A549 (cell line): ENCODE measurements at regions not wholly inside any gene's neighbourhood (a gene's known extent, or its start where the extent isn't known, plus 50 kb on each side); places are given as distances from the start of the nearest gene placed in this dataset.
"Not testable (repeated sequence)": the region's sequence is repeated elsewhere in the genome, so short reads cannot be mapped to it uniquely, and the experiment has no call there.

Source experiments
- ATAC-seq, 2 experiments: fragments of 200-7000 bp in 1 of 2; fragments of >200 bp in 1 of 2; cut with Nextera tagmentation in 1 of 2; cut with Tn5 transposase in 1 of 2; 3 replicates each; pipeline versions ENCODE4 v1.8.0 to v1.9.1; 2018 to 2020; ENCODE audit warnings: mild to moderate bottlenecking in 1 of 2, moderate library complexity in 1 of 2
- CTCF ChIA-PET: fragments of 300-600 bp; sonication (Branson Sonifier 250); formaldehyde crosslinking; extraction: SDS; loops from one replicate; lab custom pipeline; 2021; ENCODE audit warnings: antibody characterized with exemption, inconsistent platforms; lab: Yijun Ruan, JAX
- POLR2A ChIA-PET: fragments of 350-600 bp; formaldehyde crosslinking; extraction: SDS; loops from one replicate; lab custom pipeline; 2021; ENCODE audit warnings: antibody characterized with exemption, inconsistent platforms; lab: Yijun Ruan, JAX
- DNase-seq, 2 experiments: peaks; one replicate each; pipeline versions ENCODE4 v3.0.0 to v3.0.0-alpha.2; 2011 to 2016; ENCODE audit warnings: low read depth in 1 of 2, low spot score in 1 of 2
- FAIRE-seq: peaks from 2 replicates; lab custom pipeline; 2011; peaks lifted over from hg19 to GRCh38; lab: Jason Lieb, UNC
- H3K27ac ChIP-seq, 2 experiments: fragments of >200 bp; sonication (Bioruptor Twin); formaldehyde crosslinking; 3 replicates each; pipeline ENCODE4 v1.5.1; 2016 to 2017
- H3K4me1 ChIP-seq: fragments of >200 bp; sonication (Bioruptor Twin); formaldehyde crosslinking; 3 replicates; pipeline ENCODE4 v1.6.1; 2016
- H3K4me2 ChIP-seq: fragments of >200 bp; sonication (Bioruptor Twin); formaldehyde crosslinking; 3 replicates; pipeline ENCODE4 v1.6.1; 2016
- H3K4me3 ChIP-seq: fragments of >200 bp; sonication (Bioruptor Twin); formaldehyde crosslinking; 3 replicates; pipeline ENCODE4 v1.5.1; 2016
- H3K9me3 ChIP-seq: fragments of >200 bp; sonication (Bioruptor Twin); formaldehyde crosslinking; 3 replicates; pipeline ENCODE4 v1.6.1; 2016
- BHLHE40 ChIP-seq: IDR thresholded peaks from 2 replicates; pipeline ENCODE4 v1.6.1; 2012; ENCODE audit warnings: low read depth, low read length, inconsistent platforms
- CBX2 ChIP-seq: fragments of 200-600 bp; sonication (generic); IDR thresholded peaks from 2 replicates; pipeline ENCODE4 v1.6.1; 2016; ENCODE audit warnings: low read depth, mild to moderate bottlenecking, borderline replicate concordance
- CEBPB ChIP-seq, 2 experiments: fragments of >200 bp in 1 of 2; sonication (Bioruptor Twin) in 1 of 2; formaldehyde crosslinking in 1 of 2; IDR thresholded peaks; 2 replicates each; pipeline ENCODE4 v1.6.1; 2012 to 2016
- CHD2 ChIP-seq: fragments of 150-350 bp; IDR thresholded peaks from 2 replicates; pipeline ENCODE4 v1.6.1; 2014; ENCODE audit warnings: low read length; ENCODE audit not compliant: partially characterized antibody
- FOSL2 ChIP-seq, 2 experiments: fragments of 450-650 bp in 1 of 2; fragments of >200 bp in 1 of 2; sonication (Bioruptor Twin) in 1 of 2; formaldehyde crosslinking; IDR thresholded peaks; 2 replicates each; pipeline versions ENCODE4 v1.5.0 to v1.6.1; 2016 to 2020; ENCODE audit warnings: mild to moderate bottlenecking in 1 of 2, moderate library complexity in 1 of 2
- HDAC2 ChIP-seq: fragments of 200-600 bp; sonication (generic); IDR thresholded peaks from 2 replicates; pipeline ENCODE4 v1.6.1; 2016
- KDM1A ChIP-seq: fragments of 200-600 bp; sonication (generic); IDR thresholded peaks from 2 replicates; pipeline ENCODE4 v1.6.1; 2016; ENCODE audit warnings: low read depth, mild to moderate bottlenecking
- MAZ ChIP-seq: fragments of 150-350 bp; IDR thresholded peaks from 2 replicates; pipeline ENCODE4 v1.6.1; 2014; ENCODE audit warnings: antibody characterized with exemption, low read depth, low read length, borderline replicate concordance
- NFE2L2 ChIP-seq: fragments of 150-350 bp; conservative IDR thresholded peaks from 2 replicates; pipeline ENCODE4 v1.6.1; 2014; ENCODE audit warnings: low read length
- NPAS2 ChIP-seq: fragments of 250-450 bp; sonication (Bioruptor Pico); IDR thresholded peaks from 2 replicates; pipeline ENCODE4 v1.8.0; 2022; ENCODE audit warnings: mild to moderate bottlenecking, moderate library complexity, borderline replicate concordance
- POLR2AphosphoS2 ChIP-seq: conservative IDR thresholded peaks from 2 replicates; pipeline ENCODE4 v1.6.1; 2012; ENCODE audit warnings: low read length, improper control_type of control experiment, inconsistent platforms
- RAD21 ChIP-seq, 2 experiments: fragments of >200 bp in 1 of 2; sonication (Bioruptor Twin) in 1 of 2; formaldehyde crosslinking in 1 of 2; IDR thresholded peaks in 1 of 2; conservative IDR thresholded peaks in 1 of 2; 2 replicates in 1 of 2; 3 replicates in 1 of 2; pipeline ENCODE4 v1.6.1; 2012 to 2018; ENCODE audit warnings: inconsistent platforms in 1 of 2
- SMC3 ChIP-seq: fragments of >200 bp; sonication (Bioruptor Twin); formaldehyde crosslinking; IDR thresholded peaks from 3 replicates; pipeline ENCODE4 v1.6.1; 2018; ENCODE audit warnings: inconsistent platforms
- SREBF2 ChIP-seq: fragments of 450-650 bp; IDR thresholded peaks from 2 replicates; pipeline ENCODE4 v1.6.1; 2014; ENCODE audit warnings: mild to moderate bottlenecking, moderate library complexity
- ZFP36 ChIP-seq: fragments of 450-650 bp; IDR thresholded peaks from 2 replicates; pipeline ENCODE4 v1.6.1; 2014; ENCODE audit warnings: borderline replicate concordance; ENCODE audit not compliant: partially characterized antibody
- ZSCAN20 ChIP-seq: fragments of 250-450 bp; sonication (Bioruptor Pico); IDR thresholded peaks from 2 replicates; pipeline ENCODE4 v1.8.0; 2022; ENCODE audit warnings: mild to moderate bottlenecking, moderate library complexity
- WGBS: methylation state at CpG from one replicate; pipeline ENCODE4 v1.1.6; 2017; ENCODE audit errors: missing lambda C conversion rate; 5-methylcytosine and 5-hydroxymethylcytosine counted together
- TF ChIP-seq, protein P1 (sequence below): IDR thresholded peaks from 2 replicates; pipeline ENCODE4 v1.6.1; 2012
- TF ChIP-seq, protein P2 (sequence below): fragments of 450-650 bp; IDR thresholded peaks from 2 replicates; pipeline ENCODE4 v1.6.1; 2014; ENCODE audit warnings: antibody characterized with exemption

GRCh38 chr4:72641611-72642010 lies 72.6 kb upstream of the ADAMTS3 start:
- no peak overlapping the region for H3K4me3 ChIP-seq
- no peak overlapping the region for H3K4me2 ChIP-seq
- no peaks in the 10 kb centered on the region for H3K4me1 ChIP-seq
- no peaks in the 10 kb centered on the region for H3K9me3 ChIP-seq
- POLR2A ChIA-PET: no interaction called here
- 22% methylated on average over 2 of the region's 2 CpGs for whole genome bisulfite sequencing
- H3K27ac ChIP-seq: no peak overlapping the region
- TF ChIP-seq MAZ: no peak
- TF ChIP-seq CBX2: no peak
- no peak for TF ChIP-seq NPAS2 (CRISPR knock-in tag)
- no peak for TF ChIP-seq BHLHE40
- TF ChIP-seq CEBPB (IDR thresholded peaks at IDR 0.05): no peak
- TF ChIP-seq KDM1A: no peak
- no peak for TF ChIP-seq RAD21 (conservative IDR thresholded peaks at IDR 0.05 in 1 of 2, IDR thresholded peaks at IDR 0.05 in 1 of 2)
- no peak for TF ChIP-seq ZSCAN20
- no peak for TF ChIP-seq ZFP36
- TF ChIP-seq SMC3: no peak
- TF ChIP-seq NFE2L2: no peak
- no peak for TF ChIP-seq FOSL2 (IDR thresholded peaks at IDR 0.05)
- TF ChIP-seq FOSL2 (CRISPR knock-in tag; IDR thresholded peaks at IDR 0.05): no peak
- TF ChIP-seq HDAC2: no peak
- TF ChIP-seq, protein P1, sequence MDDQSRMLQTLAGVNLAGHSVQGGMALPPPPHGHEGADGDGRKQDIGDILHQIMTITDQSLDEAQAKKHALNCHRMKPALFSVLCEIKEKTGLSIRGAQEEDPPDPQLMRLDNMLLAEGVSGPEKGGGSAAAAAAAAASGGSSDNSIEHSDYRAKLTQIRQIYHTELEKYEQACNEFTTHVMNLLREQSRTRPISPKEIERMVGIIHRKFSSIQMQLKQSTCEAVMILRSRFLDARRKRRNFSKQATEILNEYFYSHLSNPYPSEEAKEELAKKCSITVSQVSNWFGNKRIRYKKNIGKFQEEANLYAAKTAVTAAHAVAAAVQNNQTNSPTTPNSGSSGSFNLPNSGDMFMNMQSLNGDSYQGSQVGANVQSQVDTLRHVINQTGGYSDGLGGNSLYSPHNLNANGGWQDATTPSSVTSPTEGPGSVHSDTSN: no peak
- TF ChIP-seq, protein P2, sequence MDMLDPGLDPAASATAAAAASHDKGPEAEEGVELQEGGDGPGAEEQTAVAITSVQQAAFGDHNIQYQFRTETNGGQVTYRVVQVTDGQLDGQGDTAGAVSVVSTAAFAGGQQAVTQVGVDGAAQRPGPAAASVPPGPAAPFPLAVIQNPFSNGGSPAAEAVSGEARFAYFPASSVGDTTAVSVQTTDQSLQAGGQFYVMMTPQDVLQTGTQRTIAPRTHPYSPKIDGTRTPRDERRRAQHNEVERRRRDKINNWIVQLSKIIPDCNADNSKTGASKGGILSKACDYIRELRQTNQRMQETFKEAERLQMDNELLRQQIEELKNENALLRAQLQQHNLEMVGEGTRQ: no peak
- no peak for TF ChIP-seq SREBF2
- TF ChIP-seq CHD2: no peak
- no peak for TF ChIP-seq POLR2AphosphoS2
- DNase-seq (no peak), ATAC-seq (no peak), FAIRE-seq (no peak)
- CTCF ChIA-PET: no interaction called here

DNA sequence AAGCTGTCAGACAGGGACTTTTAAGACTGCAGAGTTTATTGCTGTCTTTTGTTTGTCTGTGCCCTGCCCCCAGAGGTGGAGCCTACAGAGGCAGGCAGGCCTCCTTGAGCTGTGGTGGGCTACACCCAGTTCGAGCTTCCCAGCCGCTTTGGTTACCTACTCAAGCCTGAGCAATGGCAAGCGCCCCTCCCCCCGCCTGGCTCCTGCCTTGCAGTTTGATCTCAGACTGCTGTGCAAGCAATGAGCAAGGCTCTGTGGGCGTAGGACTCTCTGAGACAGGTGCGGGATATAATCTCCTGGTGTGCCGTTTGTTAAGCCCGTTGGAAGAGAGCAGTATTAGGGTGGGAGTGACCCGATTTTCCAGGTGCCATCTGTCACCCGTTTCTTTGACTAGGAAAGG lies 67.8 kb upstream of the ADAMTS3 start:
- H3K4me3 ChIP-seq, H3K4me1 ChIP-seq, CTCF ChIA-PET, DNase-seq, POLR2A ChIA-PET, H3K27ac ChIP-seq, H3K9me3 ChIP-seq, ATAC-seq, H3K4me2 ChIP-seq, FAIRE-seq: not testable (repeated sequence)
- WGBS: 11% methylated on average over 5 of the region's 10 CpGs

DNA sequence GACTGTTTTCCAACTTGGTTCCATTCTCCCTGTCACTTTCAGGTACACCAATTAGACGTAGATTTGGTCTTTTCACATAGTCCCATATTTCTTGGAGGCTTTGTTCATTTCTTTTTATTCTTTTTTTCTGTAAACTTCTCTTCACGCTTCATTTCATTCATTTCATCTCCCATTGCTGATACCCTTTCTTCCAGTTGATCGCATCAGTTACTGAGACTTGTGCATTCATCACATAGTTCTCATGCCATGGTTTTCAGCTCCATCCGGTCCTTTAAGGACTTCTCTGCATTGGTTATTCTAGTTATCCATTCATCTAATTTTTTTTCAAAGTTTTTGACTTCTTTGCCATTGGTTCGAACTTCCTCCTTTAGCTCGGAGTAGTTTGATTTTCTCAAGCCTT lies 66.9 kb upstream of the ADAMTS3 start:
- H3K4me3 ChIP-seq, DNase-seq, CTCF ChIA-PET, H3K27ac ChIP-seq, FAIRE-seq, H3K9me3 ChIP-seq, H3K4me2 ChIP-seq, ATAC-seq, POLR2A ChIA-PET, H3K4me1 ChIP-seq: not testable (repeated sequence)
- 48% methylated on average over 6 of the region's 6 CpGs for WGBS

DNA sequence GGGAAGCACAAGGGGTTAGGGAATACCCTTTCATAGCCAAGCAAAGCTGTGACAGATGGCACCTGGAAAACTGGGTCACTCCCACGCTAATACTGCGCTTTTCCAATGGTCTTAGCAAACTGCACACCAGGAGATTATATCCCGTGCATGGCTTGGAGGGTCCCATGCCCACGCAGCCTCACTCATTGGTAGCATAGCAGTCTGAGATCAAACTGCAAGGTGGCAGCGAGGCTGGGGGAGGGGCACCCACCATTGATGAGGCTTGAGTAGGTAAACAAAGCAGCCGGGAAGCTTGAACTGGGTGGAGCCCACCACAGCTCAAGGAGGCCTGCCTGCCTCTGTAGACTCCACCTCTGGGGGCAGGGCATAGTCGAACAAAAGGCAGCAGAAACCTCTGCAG lies 63.2 kb upstream of the ADAMTS3 start:
- H3K4me3 ChIP-seq, H3K9me3 ChIP-seq, H3K4me1 ChIP-seq, DNase-seq, FAIRE-seq, POLR2A ChIA-PET, ATAC-seq, H3K4me2 ChIP-seq, H3K27ac ChIP-seq, CTCF ChIA-PET: not testable (repeated sequence)
- 0% methylated on average over 4 of the region's 7 CpGs for WGBS
